GM23248 (cell line): ENCODE measurements at regions not wholly inside any gene's neighbourhood (a gene's known extent, or its start where the extent isn't known, plus 50 kb on each side); places are given as distances from the start of the nearest gene placed in this dataset.

Experiments used
- EZH2 ChIP-seq: fragments of 200-600 bp; sonication (generic); IDR thresholded peaks from 2 replicates; pipeline ENCODE4 v1.6.1; 2018; ENCODE audit warnings: antibody characterized with exemption, mild to moderate bottlenecking; ENCODE audit not compliant: insufficient read depth, poor library complexity, severe bottlenecking
- EZH2phosphoT487 ChIP-seq: fragments of 200-600 bp; sonication (generic); IDR thresholded peaks from 2 replicates; pipeline ENCODE4 v1.6.1; 2018; ENCODE audit warnings: antibody characterized with exemption, moderate library complexity, mild to moderate bottlenecking, low read depth; ENCODE audit not compliant: insufficient read depth

DNA sequence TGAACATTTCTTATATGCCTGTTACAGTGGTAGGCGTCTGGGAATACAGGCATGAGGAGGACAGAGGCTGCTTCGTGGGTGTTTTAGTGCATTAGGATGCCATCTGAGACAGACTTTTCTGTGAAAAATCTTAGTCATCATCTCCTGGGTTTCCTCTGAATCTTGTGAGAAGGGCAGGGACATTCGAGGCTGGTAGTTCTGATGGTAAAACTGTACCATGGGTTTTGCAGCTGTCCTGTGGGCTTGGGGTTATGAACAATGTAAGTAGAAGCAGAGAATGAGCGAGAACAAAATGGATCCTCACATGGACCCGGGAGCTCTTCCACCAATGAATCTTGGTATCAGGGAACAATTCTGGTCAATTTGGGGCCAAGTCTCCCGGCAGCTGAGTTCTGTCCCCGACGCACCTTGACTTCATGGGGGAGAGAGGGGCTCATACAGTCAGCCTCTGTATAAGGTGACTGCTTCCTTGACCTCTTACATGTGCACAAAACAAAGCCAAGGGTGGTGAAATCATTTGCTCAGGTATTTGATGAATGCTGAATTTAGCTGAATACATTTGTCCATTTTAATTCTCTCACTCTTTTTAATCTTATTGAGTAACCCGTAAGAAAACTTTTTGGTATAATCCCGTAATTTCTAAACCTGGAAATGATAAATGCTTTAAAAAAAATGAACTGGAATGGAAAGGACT lies 63.6 kb upstream of the ERRFI1 start:
- TF ChIP-seq EZH2: no peak
- TF ChIP-seq EZH2phosphoT487: no peak
